ENCODE measurements at regions not wholly inside any gene's neighbourhood (a gene's known extent, or its start where the extent isn't known, plus 50 kb on each side); places are given as distances from the start of the nearest gene placed in this dataset.

GRCh38 chr15:62964251-62964650, 78.3 kb upstream of the TPM1 start:
- ChIA-PET CTCF (no interaction called here), POLR2A (ENCODE audit: unreplicated experiment) (no interaction called here)
- H3K4me1 ChIP-seq (replicated peaks; ENCODE audit: insufficient read depth) = no peaks in the 10 kb centered on the region
- H3K36me3 ChIP-seq (ENCODE audit: low read depth) = no peaks in the 10 kb centered on the region
- H3K27ac ChIP-seq = no peak overlapping the region
- H4K20me1 ChIP-seq (ENCODE audit: insufficient read depth) = no peaks in the 10 kb centered on the region
- BruUV-seq (replicated peaks) = no TSS peak
- no peaks in the 10 kb centered on the region for H3K79me2 ChIP-seq (ENCODE audit: low read depth)
- H3K9me3 ChIP-seq (ENCODE audit: insufficient read depth, low read depth) = no peaks in the 10 kb centered on the region
- H3K9me2 ChIP-seq (ENCODE audit: insufficient read depth) = no peaks in the 10 kb centered on the region
- H2AFZ ChIP-seq = no peak overlapping the region
- no peak for DNase-seq
- no peaks in the 10 kb centered on the region for H3F3A ChIP-seq (ENCODE audit: insufficient read depth, low read depth)
- TF ChIP-seq CTCF (conservative IDR thresholded peaks at IDR 0.05) (no peak), EZH2 (IDR thresholded peaks at IDR 0.05; ENCODE audit: low read depth) (no peak)
- intact Hi-C loops (cut with micrococcal nuclease; ENCODE audit: unreplicated experiment) = no loop called here
- no peaks in the 10 kb centered on the region for H3K27me3 ChIP-seq (ENCODE audit: insufficient read depth, low read depth)
- H3K4me2 ChIP-seq = no peak overlapping the region
- H3K4me3 ChIP-seq = no peak overlapping the region

- Histone ChIP-seq H3K36me3 (ENCODE audit: low read depth) (no peaks in the 10 kb centered on the region), H3K79me2 (ENCODE audit: low read depth) (no peaks in the 10 kb centered on the region), H4K20me1 (ENCODE audit: insufficient read depth) (no peaks in the 10 kb centered on the region), H3K9me3 (ENCODE audit: insufficient read depth, low read depth) (no peaks in the 10 kb centered on the region), H3F3A (ENCODE audit: insufficient read depth, low read depth) (no peaks in the 10 kb centered on the region), H3K27me3 (ENCODE audit: insufficient read depth, low read depth) (no peaks in the 10 kb centered on the region), H3K4me1 (replicated peaks; ENCODE audit: insufficient read depth) (no peaks in the 10 kb centered on the region), H3K9me2 (ENCODE audit: insufficient read depth) (no peaks in the 10 kb centered on the region), H3K4me3 (no peak overlapping the region), H3K4me2 (no peak overlapping the region), H2AFZ (no peak overlapping the region), H3K27ac (no peak overlapping the region)
- intact Hi-C loops (cut with micrococcal nuclease; ENCODE audit: unreplicated experiment) = no loop called here
- DNase-seq = no peak
- ChIA-PET CTCF (no interaction called here), POLR2A (ENCODE audit: unreplicated experiment) (no interaction called here)
- no TSS peak for BruUV-seq (replicated peaks)
- TF ChIP-seq EZH2 (IDR thresholded peaks at IDR 0.05; ENCODE audit: low read depth) (no peak), CTCF (conservative IDR thresholded peaks at IDR 0.05) (no peak)
These were observed 76.1 kb upstream of the TPM1 start for GRCh38 chr15:62966294-62967078.

GRCh38 chr15:62968699-62969098, 73.8 kb upstream of the TPM1 start:
- Histone ChIP-seq H3K36me3 (ENCODE audit: low read depth) (no peaks in the 10 kb centered on the region), H2AFZ (no peak overlapping the region), H3F3A (ENCODE audit: insufficient read depth, low read depth) (no peaks in the 10 kb centered on the region), H3K4me3 (no peak overlapping the region), H4K20me1 (ENCODE audit: insufficient read depth) (no peaks in the 10 kb centered on the region), H3K4me1 (replicated peaks; ENCODE audit: insufficient read depth) (no peaks in the 10 kb centered on the region), H3K9me3 (ENCODE audit: insufficient read depth, low read depth) (no peaks in the 10 kb centered on the region), H3K4me2 (no peak overlapping the region), H3K27ac (no peak overlapping the region), H3K27me3 (ENCODE audit: insufficient read depth, low read depth) (no peaks in the 10 kb centered on the region), H3K9me2 (ENCODE audit: insufficient read depth) (no peaks in the 10 kb centered on the region), H3K79me2 (ENCODE audit: low read depth) (no peaks in the 10 kb centered on the region)
- intact Hi-C loops (cut with micrococcal nuclease; ENCODE audit: unreplicated experiment) = no loop called here
- no peak for TF ChIP-seq CTCF (conservative IDR thresholded peaks at IDR 0.05)
- TF ChIP-seq EZH2 (IDR thresholded peaks at IDR 0.05; ENCODE audit: low read depth) = no peak
- no peak for DNase-seq
- no TSS peak for BruUV-seq (replicated peaks)
- CTCF ChIA-PET = no interaction called here
- POLR2A ChIA-PET (ENCODE audit: unreplicated experiment) = no interaction called here
